ENCODE measurements at regions not wholly inside any gene's neighbourhood (a gene's known extent, or its start where the extent isn't known, plus 50 kb on each side); places are given as distances from the start of the nearest gene placed in this dataset.

GRCh38 chr10:117945651-117946050 is 101.1 kb downstream of the RAB11FIP2 start:
- BruUV-seq (replicated peaks): no TSS peak

More at GRCh38 chr10:117945651-117946050, 101.1 kb downstream of the RAB11FIP2 start:
- CTCF ChIA-PET: no interaction called here
- Histone ChIP-seq H3K27ac (ENCODE audit: insufficient read depth, low read depth, low read length) (no peak overlapping the region), H4K20me1 (replicated peaks; ENCODE audit: control insufficient read depth, extremely low read depth, insufficient read depth, low read length) (no peaks in the 10 kb centered on the region), H3K9me1 (replicated peaks; ENCODE audit: control insufficient read depth, extremely low read depth, insufficient read depth, low read length) (no peaks in the 10 kb centered on the region), H3K4me2 (ENCODE audit: insufficient read depth, low read length) (no peak overlapping the region), H3K9me3 (replicated peaks; ENCODE audit: control insufficient read depth, insufficient read depth, low read length) (no peaks in the 10 kb centered on the region), H3K27me3 (ENCODE audit: control insufficient read depth in 2 of 2, insufficient read depth in 2 of 2, low read length in 2 of 2) (no peaks in the 10 kb centered on the region), H3K4me1 (ENCODE audit: control insufficient read depth, extremely low read depth, insufficient read depth, low read length) (no peaks in the 10 kb centered on the region), H3K4me3 (replicated peaks in 1 of 3; ENCODE audit: insufficient read depth in 1 of 3, low read depth in 1 of 3, low read length in 3 of 3) (no peak overlapping the region), H2AFZ (ENCODE audit: low read depth, low read length) (no peak overlapping the region), H3K79me2 (ENCODE audit: control insufficient read depth, insufficient read depth, low read length) (no peaks in the 10 kb centered on the region), H3K9ac (replicated peaks; ENCODE audit: extremely low read depth, insufficient read depth, low read length) (no peak overlapping the region), H3K36me3 (ENCODE audit: control insufficient read depth in 2 of 2, extremely low read depth in 1 of 2, insufficient read depth in 2 of 2, low read length in 2 of 2) (no peaks in the 10 kb centered on the region)
- DNase-seq (ENCODE audit: low read depth, low spot score): no peak
- intact Hi-C loops (cut with micrococcal nuclease) (no loop called here), dilution Hi-C loops (cut with MboI; ENCODE audit: extremely low pct_ligation_motif_present, low sequenced_read_pairs) (no loop called here)
- FAIRE-seq: no peak
- TF ChIP-seq JUN (IDR thresholded peaks at IDR 0.05; ENCODE audit: borderline replicate concordance, insufficient read depth, insufficient read length, low read depth) (no peak), FOS (IDR thresholded peaks at IDR 0.05; ENCODE audit: borderline replicate concordance, insufficient read depth, low read length) (no peak), GATA2 (IDR thresholded peaks at IDR 0.05; ENCODE audit: insufficient read depth, insufficient read length, low read depth, low read length) (no peak), CTCF (IDR thresholded peaks at IDR 0.05; ENCODE audit: extremely low read depth in 1 of 2, insufficient read depth in 1 of 2, low read depth in 1 of 2, low read length in 2 of 2) (no peak), MAX (IDR thresholded peaks at IDR 0.05; ENCODE audit: insufficient read depth, insufficient read length) (no peak), POLR2AphosphoS5 (IDR thresholded peaks at IDR 0.05; ENCODE audit: insufficient read depth, low read depth, low read length) (no peak), EZH2 (IDR thresholded peaks at IDR 0.05; ENCODE audit: borderline replicate concordance, low read depth, low read length, severe bottlenecking) (no peak), POLR2A (IDR thresholded peaks at IDR 0.05; ENCODE audit: low read depth, low read length) (no peak), MYC (IDR thresholded peaks at IDR 0.05; ENCODE audit: low read depth, low read length) (no peak)
- POLR2A ChIA-PET: no interaction called here

All from endothelial cell of umbilical vein (primary cell).